ENCODE measurements at regions not wholly inside any gene's neighbourhood (a gene's known extent, or its start where the extent isn't known, plus 50 kb on each side); places are given as distances from the start of the nearest gene placed in this dataset.
A peak's percentile ranks its signal among the peaks of the same experiment; 100 is the strongest.

GRCh38 chr9:86684148-86684547 is 263.2 kb downstream of the GAS1 start:
- CTCF ChIA-PET, result no interaction called here
- DNase-seq, result no peak
- H3K36me3 Mint-ChIP-seq, result no peaks in the 10 kb centered on the region
- ATAC-seq, result no peak
- H3K27ac Mint-ChIP-seq, result no peak overlapping the region
- H3K4me3 Mint-ChIP-seq, result no peak overlapping the region
- no peaks in the 10 kb centered on the region for H3K9me3 Mint-ChIP-seq (ENCODE audit: low read depth)
- no peaks in the 10 kb centered on the region for H3K27me3 Mint-ChIP-seq
- no peaks in the 10 kb centered on the region for H3K4me1 Mint-ChIP-seq

DNA sequence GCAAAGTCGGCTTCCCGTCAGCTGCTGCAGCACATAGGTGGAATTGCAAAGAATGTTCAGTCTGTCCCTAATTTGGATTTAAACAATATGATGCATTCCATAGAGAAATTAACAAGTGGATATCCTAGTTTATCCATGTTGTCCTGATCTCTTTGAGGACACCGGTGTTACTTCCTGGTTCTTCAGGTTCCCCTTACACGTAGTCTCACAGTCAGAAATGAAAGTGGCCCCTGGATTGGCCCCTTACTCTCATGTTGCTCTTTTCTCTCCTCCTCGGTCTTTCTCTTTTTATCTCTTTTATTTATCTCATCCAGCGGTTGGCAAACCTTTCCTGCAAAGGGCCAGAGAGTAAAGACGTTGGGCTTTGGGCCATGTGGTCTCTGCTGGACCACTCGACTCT is 265.1 kb downstream of the GAS1 start:
- CTCF ChIA-PET, result no interaction called here
- Mint-ChIP-seq H3K27me3 (no peaks in the 10 kb centered on the region), H3K9me3 (ENCODE audit: low read depth) (no peaks in the 10 kb centered on the region), H3K4me1 (no peaks in the 10 kb centered on the region), H3K27ac (peak overlapping the region; percentile 11), H3K36me3 (no peaks in the 10 kb centered on the region), H3K4me3 (peak overlapping the region; percentile 60)
- DNase-seq (no peak), ATAC-seq (no peak)

DNA sequence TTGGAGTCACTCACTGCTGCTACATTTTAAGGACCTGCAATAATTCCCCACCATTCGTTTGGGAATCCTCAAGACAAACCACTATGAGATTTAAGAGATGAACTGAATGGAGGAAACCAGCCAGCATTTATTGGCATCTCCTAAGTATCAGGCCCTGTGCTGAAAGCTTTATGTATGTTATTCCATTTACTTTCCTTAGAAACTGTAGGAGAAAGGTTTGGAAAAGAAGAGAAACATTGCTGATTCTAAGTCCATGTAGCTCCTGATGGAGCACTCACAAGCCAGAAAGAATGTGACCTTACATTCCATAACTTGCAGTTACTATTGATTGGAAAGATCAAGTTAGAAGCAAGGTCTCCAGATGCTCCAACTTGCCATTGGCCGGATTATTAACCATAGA is 267.4 kb downstream of the GAS1 start:
- Mint-ChIP-seq H3K27ac (no peak overlapping the region), H3K9me3 (ENCODE audit: low read depth) (no peaks in the 10 kb centered on the region), H3K36me3 (no peaks in the 10 kb centered on the region), H3K4me1 (no peaks in the 10 kb centered on the region), H3K27me3 (no peaks in the 10 kb centered on the region), H3K4me3 (no peak overlapping the region)
- DNase-seq (no peak), ATAC-seq (no peak)
- CTCF ChIA-PET, result no interaction called here

DNA sequence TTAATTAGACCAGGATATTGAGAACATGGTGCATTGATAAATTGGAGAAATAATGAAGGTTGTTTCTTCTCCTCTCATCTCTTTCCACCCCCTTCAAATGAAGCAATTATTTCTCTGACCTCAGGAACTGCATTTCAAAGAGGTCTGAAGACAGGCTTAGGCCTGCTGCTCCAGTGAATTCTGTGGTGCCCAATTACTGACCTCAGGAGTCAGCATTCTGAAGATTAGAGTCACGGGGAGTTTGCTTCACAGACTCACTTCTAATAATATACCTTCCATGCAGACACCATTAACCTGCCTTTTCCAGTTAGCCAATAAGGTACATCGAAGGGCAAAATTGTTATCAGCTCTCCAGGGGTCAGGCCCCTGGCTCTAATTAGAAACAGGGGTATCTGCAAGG is 270.9 kb downstream of the GAS1 start:
- no peak overlapping the region for H3K4me3 Mint-ChIP-seq
- no peak for ATAC-seq
- H3K36me3 Mint-ChIP-seq, result no peaks in the 10 kb centered on the region
- no peaks in the 10 kb centered on the region for H3K27me3 Mint-ChIP-seq
- no peaks in the 10 kb centered on the region for H3K4me1 Mint-ChIP-seq
- CTCF ChIA-PET, result no interaction called here
- DNase-seq, result no peak
- no peak overlapping the region for H3K27ac Mint-ChIP-seq
- no peaks in the 10 kb centered on the region for H3K9me3 Mint-ChIP-seq (ENCODE audit: low read depth)

- CTCF ChIA-PET, result no interaction called here
- Mint-ChIP-seq H3K27ac (no peak overlapping the region), H3K4me1 (no peaks in the 10 kb centered on the region), H3K36me3 (no peaks in the 10 kb centered on the region), H3K9me3 (ENCODE audit: low read depth) (no peaks in the 10 kb centered on the region), H3K4me3 (no peak overlapping the region), H3K27me3 (no peaks in the 10 kb centered on the region)
- ATAC-seq, result no peak
- DNase-seq, result no peak
Measured at GRCh38 chr9:86675805-86676204, 271.5 kb downstream of the GAS1 start.

GRCh38 chr9:86674487-86674886 is 272.8 kb downstream of the GAS1 start:
- no peaks in the 10 kb centered on the region for H3K36me3 Mint-ChIP-seq
- ATAC-seq (no peak), DNase-seq (no peak)
- no peaks in the 10 kb centered on the region for H3K9me3 Mint-ChIP-seq (ENCODE audit: low read depth)
- no peak overlapping the region for H3K4me3 Mint-ChIP-seq
- no peaks in the 10 kb centered on the region for H3K4me1 Mint-ChIP-seq
- no peak overlapping the region for H3K27ac Mint-ChIP-seq
- no peaks in the 10 kb centered on the region for H3K27me3 Mint-ChIP-seq
- CTCF ChIA-PET, result no interaction called here

- DNase-seq (no peak), ATAC-seq (no peak)
- no peaks in the 10 kb centered on the region for H3K36me3 Mint-ChIP-seq
- H3K27me3 Mint-ChIP-seq, result no peaks in the 10 kb centered on the region
- CTCF ChIA-PET, result no interaction called here
- peaks cover 1% of the 10 kb centered on the region for H3K4me1 Mint-ChIP-seq
- no peak overlapping the region for H3K4me3 Mint-ChIP-seq
- H3K27ac Mint-ChIP-seq, result no peak overlapping the region
- no peaks in the 10 kb centered on the region for H3K9me3 Mint-ChIP-seq (ENCODE audit: low read depth)
Measured at GRCh38 chr9:86672966-86673365, 274.3 kb downstream of the GAS1 start.

- no peaks in the 10 kb centered on the region for H3K9me3 Mint-ChIP-seq (ENCODE audit: low read depth)
- H3K27me3 Mint-ChIP-seq, result no peaks in the 10 kb centered on the region
- DNase-seq (no peak), ATAC-seq (no peak)
- H3K27ac Mint-ChIP-seq, result no peak overlapping the region
- H3K36me3 Mint-ChIP-seq, result no peaks in the 10 kb centered on the region
- H3K4me1 Mint-ChIP-seq, result peaks cover 4% of the 10 kb centered on the region
- CTCF ChIA-PET, result no interaction called here
- no peak overlapping the region for H3K4me3 Mint-ChIP-seq
Measured at GRCh38 chr9:86672301-86672700, 275.0 kb downstream of the GAS1 start.

- no peak overlapping the region for H3K27ac Mint-ChIP-seq
- DNase-seq (no peak), ATAC-seq (no peak)
- H3K36me3 Mint-ChIP-seq, result no peaks in the 10 kb centered on the region
- H3K9me3 Mint-ChIP-seq (ENCODE audit: low read depth), result no peaks in the 10 kb centered on the region
- H3K27me3 Mint-ChIP-seq, result no peaks in the 10 kb centered on the region
- CTCF ChIA-PET, result no interaction called here
- H3K4me1 Mint-ChIP-seq, result peaks cover 4% of the 10 kb centered on the region
- H3K4me3 Mint-ChIP-seq, result no peak overlapping the region
Measured at GRCh38 chr9:86671018-86671417, 276.3 kb downstream of the GAS1 start.

DNA sequence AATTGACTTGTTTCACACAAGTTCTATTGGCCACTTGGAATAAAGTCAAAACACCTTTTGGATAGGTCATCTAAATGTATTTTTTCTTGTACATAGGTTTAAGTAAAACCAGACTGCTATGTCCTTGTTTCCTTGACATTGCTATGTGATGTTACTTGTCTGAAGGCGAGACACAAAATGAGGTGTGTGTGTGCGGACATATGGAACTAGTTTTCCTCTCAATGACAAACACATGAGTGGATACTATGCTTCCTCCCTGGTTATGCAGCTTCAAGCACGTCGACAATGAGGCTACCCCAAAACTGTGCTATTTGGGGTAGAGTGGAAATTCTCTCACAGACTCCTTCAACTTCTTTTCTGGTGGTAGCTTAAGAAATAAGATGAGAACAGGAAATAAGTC is 276.8 kb downstream of the GAS1 start:
- Mint-ChIP-seq H3K9me3 (ENCODE audit: low read depth) (no peaks in the 10 kb centered on the region), H3K4me1 (peaks cover 4% of the 10 kb centered on the region), H3K27me3 (no peaks in the 10 kb centered on the region), H3K4me3 (no peak overlapping the region), H3K27ac (no peak overlapping the region), H3K36me3 (no peaks in the 10 kb centered on the region)
- CTCF ChIA-PET, result no interaction called here
- ATAC-seq, result no peak
- DNase-seq, result no peak

GRCh38 chr9:86670076-86670475 is 277.2 kb downstream of the GAS1 start:
- H3K36me3 Mint-ChIP-seq, result no peaks in the 10 kb centered on the region
- no peaks in the 10 kb centered on the region for H3K9me3 Mint-ChIP-seq (ENCODE audit: low read depth)
- DNase-seq, result no peak
- H3K4me1 Mint-ChIP-seq, result peaks cover 4% of the 10 kb centered on the region
- CTCF ChIA-PET, result no interaction called here
- H3K27me3 Mint-ChIP-seq, result no peaks in the 10 kb centered on the region
- no peak for ATAC-seq
- no peak overlapping the region for H3K4me3 Mint-ChIP-seq
- no peak overlapping the region for H3K27ac Mint-ChIP-seq

GRCh38 chr9:86669422-86669821 is 277.9 kb downstream of the GAS1 start:
- CTCF ChIA-PET, result no interaction called here
- no peak for DNase-seq
- no peak overlapping the region for H3K27ac Mint-ChIP-seq
- ATAC-seq, result no peak
- no peak overlapping the region for H3K4me3 Mint-ChIP-seq
- no peaks in the 10 kb centered on the region for H3K9me3 Mint-ChIP-seq (ENCODE audit: low read depth)
- H3K4me1 Mint-ChIP-seq, result peaks cover 4% of the 10 kb centered on the region
- no peaks in the 10 kb centered on the region for H3K27me3 Mint-ChIP-seq
- H3K36me3 Mint-ChIP-seq, result no peaks in the 10 kb centered on the region

DNA sequence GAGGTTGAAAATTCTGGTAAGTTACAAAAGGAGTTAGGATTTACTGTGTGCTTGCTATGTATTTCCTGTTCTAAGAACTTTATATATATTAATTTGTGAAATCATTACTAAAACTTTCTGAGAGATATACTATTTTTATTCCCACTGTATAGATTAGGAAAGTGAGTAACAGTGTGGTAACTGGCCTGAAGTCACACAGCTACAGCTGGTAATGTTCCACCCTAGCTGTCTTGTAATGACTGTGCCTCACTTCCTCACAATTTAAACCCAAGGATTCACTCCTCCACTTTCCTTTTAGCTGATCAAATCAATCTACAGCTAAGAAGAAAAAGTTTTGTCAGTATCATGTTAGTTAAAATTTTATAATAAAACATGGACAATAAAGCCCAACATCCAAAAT is 278.8 kb downstream of the GAS1 start:
- CTCF ChIA-PET, result no interaction called here
- ATAC-seq, result no peak
- Mint-ChIP-seq H3K4me3 (no peak overlapping the region), H3K27ac (no peak overlapping the region), H3K4me1 (peaks cover 4% of the 10 kb centered on the region), H3K36me3 (no peaks in the 10 kb centered on the region), H3K27me3 (no peaks in the 10 kb centered on the region), H3K9me3 (ENCODE audit: low read depth) (no peaks in the 10 kb centered on the region)
- DNase-seq, result no peak

- H3K36me3 Mint-ChIP-seq, result no peaks in the 10 kb centered on the region
- CTCF ChIA-PET, result no interaction called here
- DNase-seq (no peak), ATAC-seq (no peak)
- no peaks in the 10 kb centered on the region for H3K9me3 Mint-ChIP-seq (ENCODE audit: low read depth)
- H3K4me1 Mint-ChIP-seq, result peaks cover 4% of the 10 kb centered on the region
- H3K27ac Mint-ChIP-seq, result no peak overlapping the region
- H3K27me3 Mint-ChIP-seq, result no peaks in the 10 kb centered on the region
- no peak overlapping the region for H3K4me3 Mint-ChIP-seq
Measured at GRCh38 chr9:86667307-86667706, 280.0 kb downstream of the GAS1 start.

GRCh38 chr9:86665416-86665815 is 281.9 kb downstream of the GAS1 start:
- no peaks in the 10 kb centered on the region for H3K9me3 Mint-ChIP-seq (ENCODE audit: low read depth)
- CTCF ChIA-PET, result no interaction called here

More at GRCh38 chr9:86665416-86665815, 281.9 kb downstream of the GAS1 start:
- no peaks in the 10 kb centered on the region for H3K36me3 Mint-ChIP-seq
- ATAC-seq (no peak), DNase-seq (no peak)
- H3K4me1 Mint-ChIP-seq, result peaks cover 8% of the 10 kb centered on the region
- H3K4me3 Mint-ChIP-seq, result no peak overlapping the region
- H3K27ac Mint-ChIP-seq, result no peak overlapping the region
- H3K27me3 Mint-ChIP-seq, result no peaks in the 10 kb centered on the region

All from activated CD8-positive, alpha-beta memory T cell treated with anti-CD3 and anti-CD28 coated beads, Interleukin-2, amount 10 ng/mL, durations not matched to agents 7 days and 5 days (primary cell).